Keratinocyte (primary cell): ENCODE measurements at regions not wholly inside any gene's neighbourhood (a gene's known extent, or its start where the extent isn't known, plus 50 kb on each side); places are given as distances from the start of the nearest gene placed in this dataset.

Experiments
- EZH2 ChIP-seq: IDR thresholded peaks from one replicate; pipeline ENCODE4 v1.6.1; 2012; ENCODE audit warnings: inconsistent platforms, mild to moderate bottlenecking, low read length, moderate library complexity
- TF ChIP-seq, protein P1 (sequence below), 3 experiments: IDR thresholded peaks in 1 of 3; conservative IDR thresholded peaks in 1 of 3; optimal IDR thresholded peaks in 1 of 3; 2 replicates in 2 of 3; 3 replicates in 1 of 3; pipeline versions ENCODE3 to v1.5.1; 2011; ENCODE audit warnings: low read length in 3 of 3, mild to moderate bottlenecking in 3 of 3, moderate library complexity in 2 of 3, control low read depth in 1 of 3, inconsistent platforms in 1 of 3; ENCODE audit not compliant: insufficient read depth in 2 of 3; ENCODE audit errors: extremely low read depth in 1 of 3

DNA sequence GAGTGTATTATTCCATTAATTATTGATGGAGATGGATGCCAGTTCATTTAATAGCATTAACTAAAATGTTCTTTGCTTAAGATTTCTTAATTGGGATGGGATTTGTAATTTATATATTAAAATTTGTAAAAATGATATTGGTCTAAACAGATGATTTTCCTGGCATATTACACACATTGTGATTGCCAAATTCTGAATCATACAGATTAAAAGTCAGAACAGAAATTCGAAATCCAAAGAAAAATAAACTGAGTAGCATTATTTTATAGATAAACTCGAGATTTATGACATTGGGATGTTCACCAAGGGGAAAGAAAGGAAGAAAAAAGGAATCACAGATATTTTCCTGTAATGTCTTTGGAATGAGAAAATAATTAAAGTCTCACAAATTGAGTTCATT lies 481.1 kb downstream of the CCER1 start:
- TF ChIP-seq, protein P1, sequence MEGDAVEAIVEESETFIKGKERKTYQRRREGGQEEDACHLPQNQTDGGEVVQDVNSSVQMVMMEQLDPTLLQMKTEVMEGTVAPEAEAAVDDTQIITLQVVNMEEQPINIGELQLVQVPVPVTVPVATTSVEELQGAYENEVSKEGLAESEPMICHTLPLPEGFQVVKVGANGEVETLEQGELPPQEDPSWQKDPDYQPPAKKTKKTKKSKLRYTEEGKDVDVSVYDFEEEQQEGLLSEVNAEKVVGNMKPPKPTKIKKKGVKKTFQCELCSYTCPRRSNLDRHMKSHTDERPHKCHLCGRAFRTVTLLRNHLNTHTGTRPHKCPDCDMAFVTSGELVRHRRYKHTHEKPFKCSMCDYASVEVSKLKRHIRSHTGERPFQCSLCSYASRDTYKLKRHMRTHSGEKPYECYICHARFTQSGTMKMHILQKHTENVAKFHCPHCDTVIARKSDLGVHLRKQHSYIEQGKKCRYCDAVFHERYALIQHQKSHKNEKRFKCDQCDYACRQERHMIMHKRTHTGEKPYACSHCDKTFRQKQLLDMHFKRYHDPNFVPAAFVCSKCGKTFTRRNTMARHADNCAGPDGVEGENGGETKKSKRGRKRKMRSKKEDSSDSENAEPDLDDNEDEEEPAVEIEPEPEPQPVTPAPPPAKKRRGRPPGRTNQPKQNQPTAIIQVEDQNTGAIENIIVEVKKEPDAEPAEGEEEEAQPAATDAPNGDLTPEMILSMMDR (optimal IDR thresholded peaks at IDR 0.05 in 1 of 3, IDR thresholded peaks at IDR 0.05 in 1 of 3, conservative IDR thresholded peaks at IDR 0.05 in 1 of 3; ENCODE audit: extremely low read depth in 1 of 3, insufficient read depth in 2 of 3, low read length in 3 of 3), result no peak
- TF ChIP-seq EZH2, result no peak
